ENCODE measurements at regions not wholly inside any gene's neighbourhood (a gene's known extent, or its start where the extent isn't known, plus 50 kb on each side); places are given as distances from the start of the nearest gene placed in this dataset.

DNA sequence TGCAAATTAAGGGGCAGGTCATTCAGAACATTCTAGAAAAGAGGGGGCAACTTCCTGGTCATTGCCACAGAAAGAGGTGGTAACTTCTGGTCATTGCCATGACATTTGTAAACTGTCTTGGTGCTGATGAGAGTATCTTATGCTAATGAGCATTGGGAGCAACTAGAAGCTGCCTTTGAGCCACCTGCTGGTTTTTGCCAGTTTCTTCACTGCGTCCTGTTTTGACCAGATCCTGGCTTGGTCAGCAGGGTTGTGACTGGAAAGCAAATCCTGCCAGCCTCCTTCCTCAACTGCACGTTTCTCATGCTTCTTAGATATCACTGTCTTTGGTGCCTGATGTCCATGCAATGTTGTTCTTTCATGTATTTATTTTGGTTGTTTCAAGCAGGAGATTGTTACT is 53.2 kb upstream of the SPATA31C2 start:
- H3K4me1 Mint-ChIP-seq, result no peaks in the 10 kb centered on the region
- peaks cover 16 to 19% of the 10 kb centered on the region in 2 donors for H3K27me3 Mint-ChIP-seq
- no peak for DNase-seq

DNA sequence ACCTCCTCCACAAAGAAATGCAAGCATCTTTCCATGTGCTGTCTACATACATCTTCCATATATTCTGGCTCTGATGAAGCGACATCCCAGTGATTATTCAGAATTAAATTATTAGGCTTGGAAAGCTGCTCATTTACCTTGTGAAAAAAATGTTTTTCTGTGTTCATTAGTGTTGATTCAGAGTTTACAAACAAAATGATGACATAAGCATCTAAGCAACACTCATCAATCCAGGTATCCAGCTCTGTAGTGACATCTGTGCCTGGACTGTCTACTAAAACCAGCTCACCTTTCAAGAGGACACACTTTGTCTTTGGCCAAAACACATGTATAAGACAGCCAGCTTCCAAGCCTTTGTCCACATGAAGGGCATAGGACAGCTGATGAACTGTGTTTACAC is 51.1 kb upstream of the SPATA31C2 start:
- Histone ChIP-seq H3K9me3 (ENCODE audit: control insufficient read depth in 1 of 2, low read length in 2 of 2) (no peaks in the 10 kb centered on the region), H3K4me3 (ENCODE audit: low read length in 2 of 2) (no peak overlapping the region), H3K27me3 (ENCODE audit: insufficient read depth, low read length) (no peaks in the 10 kb centered on the region), H3K4me1 (ENCODE audit: insufficient read depth, low read length) (no peaks in the 10 kb centered on the region), H3K27ac (ENCODE audit: low read depth, low read length) (no peak overlapping the region), H3K36me3 (ENCODE audit: insufficient read depth, low read length) (no peaks in the 10 kb centered on the region)
- intact Hi-C loops (cut with micrococcal nuclease), result no loop called here
- no peaks in the 10 kb centered on the region for H3K36me3 Mint-ChIP-seq
- H3K4me1 Mint-ChIP-seq, result no peaks in the 10 kb centered on the region
- H3K4me3 Mint-ChIP-seq, result no peak overlapping the region
- CTCF ChIA-PET (ENCODE audit: partially characterized antibody), result interaction anchor here (1.2 kb wide), 1 partner anchor 24 kb away, joined by 3 read pairs; no protein-coding TSS in a partner anchor
- DNase-seq, result no peak
- no peak overlapping the region for H3K27ac Mint-ChIP-seq
- H3K27me3 Mint-ChIP-seq, result peaks cover 19% of the 10 kb centered on the region in 2 donors
- POLR2A ChIA-PET (ENCODE audit: partially characterized antibody), result no interaction called here
- H3K9me3 Mint-ChIP-seq, result peaks cover 0 to 16% (median 9%) of the 10 kb centered on the region in 8 donors

More for the DNA sequence above, 53.2 kb upstream of the SPATA31C2 start:
- H3K27ac ChIP-seq (ENCODE audit: low read depth, low read length), result no peak overlapping the region
- H3K4me3 Mint-ChIP-seq, result no peak overlapping the region
- H3K27me3 ChIP-seq (ENCODE audit: insufficient read depth, low read length), result no peaks in the 10 kb centered on the region
- H3K4me3 ChIP-seq (ENCODE audit: low read length in 2 of 2), result no peak overlapping the region
- no peaks in the 10 kb centered on the region for H3K36me3 ChIP-seq (ENCODE audit: insufficient read depth, low read length)
- intact Hi-C loops (cut with micrococcal nuclease), result no loop called here
- POLR2A ChIA-PET (ENCODE audit: partially characterized antibody), result no interaction called here
- CTCF ChIA-PET (ENCODE audit: partially characterized antibody), result no interaction called here
- no peaks in the 10 kb centered on the region for H3K9me3 ChIP-seq (ENCODE audit: control insufficient read depth in 1 of 2, low read length in 2 of 2)
- H3K27ac Mint-ChIP-seq, result no peak overlapping the region
- H3K9me3 Mint-ChIP-seq, result peaks cover 0 to 16% (median 9%) of the 10 kb centered on the region in 8 donors
- no peaks in the 10 kb centered on the region for H3K4me1 ChIP-seq (ENCODE audit: insufficient read depth, low read length)
- no peaks in the 10 kb centered on the region for H3K36me3 Mint-ChIP-seq

Data from CD4-positive, alpha-beta memory T cell (primary cell).